GM12878 (cell line): ENCODE measurements at regions not wholly inside any gene's neighbourhood (a gene's known extent, or its start where the extent isn't known, plus 50 kb on each side); places are given as distances from the start of the nearest gene placed in this dataset.

Experiments
- ATAC-seq: fragments of 200-7000 bp; cut with Tn5 transposase; 3 replicates; pipeline ENCODE4 v1.9.1; 2020; ENCODE audit warnings: mild to moderate bottlenecking, moderate library complexity
- BruUV-seq: library from RNA; stranded (reverse); fragments of 400-500 nt; replicated peaks from 2 replicates; lab custom pipeline; 2021; lab: Mats Ljungman, UMichigan
- CTCF ChIA-PET: fragments of 300-600 bp; sonication (Branson Sonifier 250); formaldehyde crosslinking; extraction: SDS; loops from one replicate; lab custom pipeline; 2021; ENCODE audit warnings: inconsistent platforms; lab: Yijun Ruan, JAX
- POLR2A ChIA-PET: fragments of 350-600 bp; formaldehyde crosslinking; extraction: SDS; loops from one replicate; lab custom pipeline; 2021; ENCODE audit warnings: inconsistent platforms; lab: Charles Lee
- RAD21 ChIA-PET: fragments of 300-600 bp; sonication (Branson Sonifier 250); formaldehyde crosslinking; loops from one replicate; lab custom pipeline; 2023; ENCODE audit warnings: antibody characterized with exemption; ENCODE audit not compliant: unreplicated experiment; lab: Charles Lee
- SMC1A ChIA-PET: fragments of 300-600 bp; sonication (Branson Sonifier 250); formaldehyde crosslinking; loops from one replicate; lab custom pipeline; 2023; ENCODE audit not compliant: unreplicated experiment, uncharacterized antibody; lab: Charles Lee
- DNase-seq: peaks from one replicate; pipeline ENCODE4 v3.0.0-alpha.2; 2011; ENCODE audit warnings: low read depth, low spot score
- FAIRE-seq: peaks from 3 replicates; lab custom pipeline; 2011; peaks lifted over from hg19 to GRCh38; lab: Jason Lieb, UNC
- H2AFZ ChIP-seq: 2 replicates; pipeline ENCODE4 v1.6.0; 2011; ENCODE audit warnings: low read depth, low read length, control low read depth; ENCODE audit not compliant: control insufficient read depth
- H3K27ac ChIP-seq: 2 replicates; pipeline ENCODE4 v1.5.1; 2011; ENCODE audit warnings: control low read depth; ENCODE audit not compliant: control insufficient read depth, insufficient read depth
- H3K27me3 ChIP-seq, 2 experiments: replicated peaks in 1 of 2; 2 replicates each; pipeline versions ENCODE4 v1.6.0 to v1.6.1; 2011; ENCODE audit warnings: low read length in 1 of 2; ENCODE audit not compliant: control insufficient read depth in 2 of 2, insufficient read depth in 2 of 2
- H3K36me3 ChIP-seq, 2 experiments: 2 replicates each; pipeline ENCODE4 v1.5.1; 2011; ENCODE audit warnings: low read length in 1 of 2; ENCODE audit not compliant: control insufficient read depth in 2 of 2, insufficient read depth in 2 of 2
- H3K4me1 ChIP-seq: 2 replicates; pipeline ENCODE4 v1.6.1; 2011; ENCODE audit warnings: mild to moderate bottlenecking, low read length, moderate library complexity, mixed read lengths; ENCODE audit not compliant: control insufficient read depth, insufficient read depth
- H3K4me2 ChIP-seq: 2 replicates; pipeline ENCODE4 v1.6.0; 2011; ENCODE audit warnings: control low read depth; ENCODE audit not compliant: control insufficient read depth, insufficient read depth
- H3K4me3 ChIP-seq: fragments of 200-600 bp; sonication (generic); 2 replicates; pipeline ENCODE4 v1.5.1; 2016
- H3K79me2 ChIP-seq: 2 replicates; pipeline ENCODE4 v1.6.0; 2011; ENCODE audit warnings: low read length; ENCODE audit not compliant: control insufficient read depth, insufficient read depth
- H3K9ac ChIP-seq: 2 replicates; pipeline ENCODE4 v1.8.0; 2011; ENCODE audit warnings: low read length, control low read depth, mixed read lengths; ENCODE audit not compliant: control insufficient read depth, insufficient read depth
- H3K9me3 ChIP-seq: replicated peaks from 3 replicates; pipeline ENCODE4 v1.5.1; 2011; ENCODE audit warnings: mild to moderate bottlenecking, low read length; ENCODE audit not compliant: control insufficient read depth, insufficient read depth
- H4K20me1 ChIP-seq: 2 replicates; pipeline ENCODE4 v1.6.0; 2011; ENCODE audit not compliant: control insufficient read depth, insufficient read depth
- CBFB ChIP-seq: IDR thresholded peaks from 2 replicates; pipeline ENCODE4 v1.6.1; 2016; ENCODE audit warnings: antibody characterized with exemption, low read depth
- EZH2 ChIP-seq: IDR thresholded peaks from 2 replicates; pipeline ENCODE4 v1.6.1; 2012; ENCODE audit warnings: low read depth, mild to moderate bottlenecking, control low read depth, inconsistent platforms, low read length, borderline replicate concordance; ENCODE audit not compliant: control insufficient read depth
- RFX5 ChIP-seq: IDR thresholded peaks from 2 replicates; pipeline ENCODE4 v1.6.1; 2011; ENCODE audit warnings: low read depth, low read length, improper control_type of control experiment
- WRNIP1 ChIP-seq: IDR thresholded peaks from 2 replicates; pipeline ENCODE4 v1.6.1; 2011; ENCODE audit warnings: low read depth, low read length, improper control_type of control experiment, borderline replicate concordance
- WGBS: methylation state at CpG from one replicate; pipeline ENCODE4 v1.1.6; 2016; ENCODE audit warnings: low lambda C conversion rate; ENCODE audit not compliant: insufficient replicate concordance, insufficient coverage; ENCODE audit errors: missing lambda C conversion rate; 5-methylcytosine and 5-hydroxymethylcytosine counted together
- in situ Hi-C: fragments of 300-500 bp; cut with MboI; formaldehyde crosslinking; loops from 9 replicates; pipeline ENCODE4 v1.14.3; 2018; ENCODE audit warnings: mixed read lengths
- intact Hi-C: fragments of 100-400 bp; cut with micrococcal nuclease; formaldehyde crosslinking; loops from one replicate; pipeline ENCODE4 v1.14.2; 2022; ENCODE audit not compliant: unreplicated experiment
- TF ChIP-seq, protein P1 (sequence below): fragments of 450-650 bp; IDR thresholded peaks from 2 replicates; pipeline ENCODE4 v1.6.1; 2017; ENCODE audit warnings: mild to moderate bottlenecking, moderate library complexity

- no peak for DNase-seq
- in situ Hi-C loops, result no loop called here
- H2AFZ ChIP-seq, result no peak overlapping the region
- CTCF ChIA-PET, result no interaction called here
- intact Hi-C loops, result no loop called here
- no peak for ATAC-seq
- POLR2A ChIA-PET, result no interaction called here
- H3K36me3 ChIP-seq, result no peaks in the 10 kb centered on the region
- H3K27ac ChIP-seq, result no peak overlapping the region
- 44% methylated on average over 3 of the region's 3 CpGs for WGBS
- no peak for FAIRE-seq
- no TSS peak for BruUV-seq
- TF ChIP-seq, protein P1, sequence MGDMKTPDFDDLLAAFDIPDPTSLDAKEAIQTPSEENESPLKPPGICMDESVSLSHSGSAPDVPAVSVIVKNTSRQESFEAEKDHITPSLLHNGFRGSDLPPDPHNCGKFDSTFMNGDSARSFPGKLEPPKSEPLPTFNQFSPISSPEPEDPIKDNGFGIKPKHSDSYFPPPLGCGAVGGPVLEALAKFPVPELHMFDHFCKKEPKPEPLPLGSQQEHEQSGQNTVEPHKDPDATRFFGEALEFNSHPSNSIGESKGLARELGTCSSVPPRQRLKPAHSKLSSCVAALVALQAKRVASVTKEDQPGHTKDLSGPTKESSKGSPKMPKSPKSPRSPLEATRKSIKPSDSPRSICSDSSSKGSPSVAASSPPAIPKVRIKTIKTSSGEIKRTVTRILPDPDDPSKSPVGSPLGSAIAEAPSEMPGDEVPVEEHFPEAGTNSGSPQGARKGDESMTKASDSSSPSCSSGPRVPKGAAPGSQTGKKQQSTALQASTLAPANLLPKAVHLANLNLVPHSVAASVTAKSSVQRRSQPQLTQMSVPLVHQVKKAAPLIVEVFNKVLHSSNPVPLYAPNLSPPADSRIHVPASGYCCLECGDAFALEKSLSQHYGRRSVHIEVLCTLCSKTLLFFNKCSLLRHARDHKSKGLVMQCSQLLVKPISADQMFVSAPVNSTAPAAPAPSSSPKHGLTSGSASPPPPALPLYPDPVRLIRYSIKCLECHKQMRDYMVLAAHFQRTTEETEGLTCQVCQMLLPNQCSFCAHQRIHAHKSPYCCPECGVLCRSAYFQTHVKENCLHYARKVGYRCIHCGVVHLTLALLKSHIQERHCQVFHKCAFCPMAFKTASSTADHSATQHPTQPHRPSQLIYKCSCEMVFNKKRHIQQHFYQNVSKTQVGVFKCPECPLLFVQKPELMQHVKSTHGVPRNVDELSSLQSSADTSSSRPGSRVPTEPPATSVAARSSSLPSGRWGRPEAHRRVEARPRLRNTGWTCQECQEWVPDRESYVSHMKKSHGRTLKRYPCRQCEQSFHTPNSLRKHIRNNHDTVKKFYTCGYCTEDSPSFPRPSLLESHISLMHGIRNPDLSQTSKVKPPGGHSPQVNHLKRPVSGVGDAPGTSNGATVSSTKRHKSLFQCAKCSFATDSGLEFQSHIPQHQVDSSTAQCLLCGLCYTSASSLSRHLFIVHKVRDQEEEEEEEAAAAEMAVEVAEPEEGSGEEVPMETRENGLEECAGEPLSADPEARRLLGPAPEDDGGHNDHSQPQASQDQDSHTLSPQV, result no peak
- TF ChIP-seq CBFB (no peak), RFX5 (no peak), EZH2 (no peak), WRNIP1 (no peak)
- SMC1A ChIA-PET, result no interaction called here
- RAD21 ChIA-PET, result no interaction called here
- H3K4me3 ChIP-seq, result no peak overlapping the region
- no peaks in the 10 kb centered on the region for H4K20me1 ChIP-seq
- no peaks in the 10 kb centered on the region for H3K9me3 ChIP-seq
- no peaks in the 10 kb centered on the region for H3K4me1 ChIP-seq
- no peaks in the 10 kb centered on the region for H3K27me3 ChIP-seq
- H3K79me2 ChIP-seq, result no peaks in the 10 kb centered on the region
- no peak overlapping the region for H3K9ac ChIP-seq
- no peak overlapping the region for H3K4me2 ChIP-seq
These were observed 484.3 kb downstream of the NAV3 start for GRCh38 chr12:78315028-78315427.
